A549 (cell line): ENCODE measurements at regions not wholly inside any gene's neighbourhood (a gene's known extent, or its start where the extent isn't known, plus 50 kb on each side); places are given as distances from the start of the nearest gene placed in this dataset.
A peak's percentile ranks its signal among the peaks of the same experiment; 100 is the strongest.

Experiments
- ATAC-seq, 2 experiments: fragments of 200-7000 bp in 1 of 2; fragments of >200 bp in 1 of 2; cut with Nextera tagmentation in 1 of 2; cut with Tn5 transposase in 1 of 2; 3 replicates each; pipeline versions ENCODE4 v1.8.0 to v1.9.1; 2018 to 2020; ENCODE audit warnings: mild to moderate bottlenecking in 1 of 2, moderate library complexity in 1 of 2
- CTCF ChIA-PET: fragments of 300-600 bp; sonication (Branson Sonifier 250); formaldehyde crosslinking; extraction: SDS; loops from one replicate; lab custom pipeline; 2021; ENCODE audit warnings: antibody characterized with exemption, inconsistent platforms; lab: Yijun Ruan, JAX
- POLR2A ChIA-PET: fragments of 350-600 bp; formaldehyde crosslinking; extraction: SDS; loops from one replicate; lab custom pipeline; 2021; ENCODE audit warnings: antibody characterized with exemption, inconsistent platforms; lab: Yijun Ruan, JAX
- DNase-seq, 2 experiments: peaks; one replicate each; pipeline versions ENCODE4 v3.0.0 to v3.0.0-alpha.2; 2011 to 2016; ENCODE audit warnings: low read depth in 1 of 2, low spot score in 1 of 2
- FAIRE-seq: peaks from 2 replicates; lab custom pipeline; 2011; peaks lifted over from hg19 to GRCh38; lab: Jason Lieb, UNC
- H3K27ac ChIP-seq, 2 experiments: fragments of >200 bp; sonication (Bioruptor Twin); formaldehyde crosslinking; 3 replicates each; pipeline ENCODE4 v1.5.1; 2016 to 2017
- H3K4me1 ChIP-seq: fragments of >200 bp; sonication (Bioruptor Twin); formaldehyde crosslinking; 3 replicates; pipeline ENCODE4 v1.6.1; 2016
- H3K4me2 ChIP-seq: fragments of >200 bp; sonication (Bioruptor Twin); formaldehyde crosslinking; 3 replicates; pipeline ENCODE4 v1.6.1; 2016
- H3K4me3 ChIP-seq: fragments of >200 bp; sonication (Bioruptor Twin); formaldehyde crosslinking; 3 replicates; pipeline ENCODE4 v1.5.1; 2016
- H3K9me3 ChIP-seq: fragments of >200 bp; sonication (Bioruptor Twin); formaldehyde crosslinking; 3 replicates; pipeline ENCODE4 v1.6.1; 2016
- CBX2 ChIP-seq: fragments of 200-600 bp; sonication (generic); IDR thresholded peaks from 2 replicates; pipeline ENCODE4 v1.6.1; 2016; ENCODE audit warnings: low read depth, mild to moderate bottlenecking, borderline replicate concordance
- CHD2 ChIP-seq: fragments of 150-350 bp; IDR thresholded peaks from 2 replicates; pipeline ENCODE4 v1.6.1; 2014; ENCODE audit warnings: low read length; ENCODE audit not compliant: partially characterized antibody
- ESRRA ChIP-seq: fragments of 150-350 bp; IDR thresholded peaks from 2 replicates; pipeline ENCODE4 v1.6.1; 2014; ENCODE audit warnings: mild to moderate bottlenecking, low read length, borderline replicate concordance
- FOSB ChIP-seq: fragments of 250-450 bp; sonication (Bioruptor Pico); IDR thresholded peaks from 2 replicates; pipeline ENCODE4 v1.5.0; 2020; ENCODE audit warnings: mild to moderate bottlenecking, moderate library complexity
- JUNB ChIP-seq: fragments of >200 bp; sonication (Bioruptor Twin); formaldehyde crosslinking; IDR thresholded peaks from 2 replicates; pipeline ENCODE4 v1.6.1; 2016
- KDM5A ChIP-seq: fragments of 200-600 bp; sonication (generic); IDR thresholded peaks from 2 replicates; pipeline ENCODE4 v1.6.1; 2016; ENCODE audit warnings: antibody characterized with exemption, mild to moderate bottlenecking
- MAFK ChIP-seq: fragments of 450-650 bp; IDR thresholded peaks from 2 replicates; pipeline ENCODE4 v1.6.1; 2014; ENCODE audit not compliant: partially characterized antibody
- MAZ ChIP-seq: fragments of 150-350 bp; IDR thresholded peaks from 2 replicates; pipeline ENCODE4 v1.6.1; 2014; ENCODE audit warnings: antibody characterized with exemption, low read depth, low read length, borderline replicate concordance
- NR3C1 ChIP-seq: fragments of >200 bp; sonication (Bioruptor Twin); formaldehyde crosslinking; IDR thresholded peaks from 3 replicates; pipeline ENCODE4 v1.6.1; 2017
- RARB ChIP-seq: fragments of 250-450 bp; sonication (Bioruptor Pico); IDR thresholded peaks from 2 replicates; pipeline ENCODE4 v1.8.0; 2021; ENCODE audit warnings: mild to moderate bottlenecking, moderate library complexity
- RFX5 ChIP-seq: fragments of 450-650 bp; IDR thresholded peaks from 2 replicates; pipeline ENCODE4 v1.7.1; 2014; ENCODE audit warnings: antibody characterized with exemption, mild to moderate bottlenecking, moderate library complexity
- RNF2 ChIP-seq: fragments of 200-600 bp; sonication (generic); IDR thresholded peaks from 2 replicates; pipeline ENCODE4 v1.6.1; 2016; ENCODE audit warnings: low read depth, mild to moderate bottlenecking, antibody characterized with exemption, moderate library complexity, borderline replicate concordance
- TFCP2L1 ChIP-seq: fragments of 250-450 bp; sonication (Bioruptor Pico); IDR thresholded peaks from 2 replicates; pipeline ENCODE4 v1.5.0; 2021; ENCODE audit warnings: mild to moderate bottlenecking
- ZC3H11A ChIP-seq: fragments of 450-650 bp; IDR thresholded peaks from 2 replicates; pipeline ENCODE4 v1.6.1; 2014; ENCODE audit warnings: antibody characterized with exemption, mild to moderate bottlenecking
- ZFP36 ChIP-seq: fragments of 450-650 bp; IDR thresholded peaks from 2 replicates; pipeline ENCODE4 v1.6.1; 2014; ENCODE audit warnings: borderline replicate concordance; ENCODE audit not compliant: partially characterized antibody
- ZNF302 ChIP-seq: fragments of 250-450 bp; sonication (Bioruptor Pico); IDR thresholded peaks from 2 replicates; pipeline ENCODE4 v1.9.0; 2021; ENCODE audit warnings: inconsistent platforms, mild to moderate bottlenecking, moderate library complexity
- ZSCAN20 ChIP-seq: fragments of 250-450 bp; sonication (Bioruptor Pico); IDR thresholded peaks from 2 replicates; pipeline ENCODE4 v1.8.0; 2022; ENCODE audit warnings: mild to moderate bottlenecking, moderate library complexity
- WGBS: methylation state at CpG from one replicate; pipeline ENCODE4 v1.1.6; 2017; ENCODE audit errors: missing lambda C conversion rate; 5-methylcytosine and 5-hydroxymethylcytosine counted together
- TF ChIP-seq, protein P1 (sequence below): fragments of 150-350 bp; IDR thresholded peaks from 2 replicates; pipeline ENCODE4 v1.6.1; 2014; ENCODE audit warnings: low read depth, mild to moderate bottlenecking, low read length
- TF ChIP-seq, protein P2 (sequence below): fragments of 250-450 bp; sonication (Bioruptor Pico); IDR thresholded peaks from 2 replicates; pipeline ENCODE4 v1.5.0; 2021; ENCODE audit warnings: mild to moderate bottlenecking, moderate library complexity, borderline replicate concordance
- TF ChIP-seq, protein P3 (sequence below): fragments of 250-450 bp; sonication (Bioruptor Pico); IDR thresholded peaks from 2 replicates; pipeline ENCODE4 v1.5.0; 2020; ENCODE audit warnings: low read depth, mild to moderate bottlenecking, moderate library complexity
- TF ChIP-seq, protein P4 (sequence below): fragments of >200 bp; sonication (Bioruptor Twin); formaldehyde crosslinking; IDR thresholded peaks from 2 replicates; pipeline ENCODE4 v1.6.1; 2016
- TF ChIP-seq, protein P5 (sequence below): fragments of >200 bp; sonication (Bioruptor Twin); formaldehyde crosslinking; IDR thresholded peaks from 3 replicates; pipeline ENCODE4 v1.6.1; 2016
- TF ChIP-seq, protein P6 (sequence below): fragments of >200 bp; sonication (Bioruptor Twin); formaldehyde crosslinking; IDR thresholded peaks from 3 replicates; pipeline ENCODE4 v1.5.1; 2016

DNA sequence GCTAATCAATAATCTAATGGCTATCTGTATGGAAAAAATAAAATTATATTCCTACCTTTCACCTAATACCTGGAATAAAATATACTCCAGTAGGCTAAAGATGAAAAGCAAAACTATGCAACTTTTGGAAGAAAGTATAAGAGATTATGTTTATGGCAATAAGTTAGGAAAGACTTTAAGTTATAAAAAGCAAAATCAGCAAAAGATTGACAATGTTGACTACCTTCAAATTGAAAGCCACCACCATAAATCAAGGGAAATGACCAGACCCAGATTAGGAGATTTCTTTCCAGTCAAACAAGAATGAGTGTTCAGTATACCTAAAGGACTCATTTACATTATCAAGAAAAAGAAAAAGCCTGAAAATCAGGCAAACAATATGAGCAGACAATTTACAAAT is 159.1 kb upstream of the ZBED5 start:
- Histone ChIP-seq H3K4me3 (no peak overlapping the region), H3K27ac (no peak overlapping the region), H3K9me3 (no peaks in the 10 kb centered on the region), H3K4me1 (peaks cover 1% of the 10 kb centered on the region; the same call in 1 of the 3 replicates), H3K4me2 (no peak overlapping the region)
- ATAC-seq (no peak), DNase-seq (no peak), FAIRE-seq (no peak)
- TF ChIP-seq MAFK (peak; percentile 47), TFCP2L1 (no peak), ZNF302 (CRISPR knock-in tag) (no peak)
- ChIA-PET POLR2A (no interaction called here), CTCF (interaction anchor here (1.3 to 5.3 kb wide), 3 partner anchors 27 to 224 kb away, joined by 3 to 78 read pairs (median 20); no protein-coding TSS in a partner anchor)

DNA sequence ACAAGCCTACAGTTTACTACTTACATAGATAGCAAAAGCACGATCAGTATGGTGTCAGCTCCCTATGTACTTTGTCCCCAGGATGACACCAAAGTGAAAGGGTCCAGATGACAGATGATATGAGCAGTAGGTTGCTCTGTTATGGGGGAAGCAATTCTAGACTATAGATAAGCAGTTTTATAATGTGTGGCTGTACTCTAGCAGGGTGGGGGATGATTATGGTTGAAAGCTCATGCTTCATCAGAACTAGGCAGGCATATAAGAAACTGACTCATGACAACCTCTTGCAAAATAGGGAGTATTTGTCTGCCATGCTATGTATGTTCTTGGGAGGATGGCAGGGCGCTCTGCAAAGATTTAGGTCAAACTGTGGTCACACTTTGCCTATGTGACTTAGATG is 158.2 kb upstream of the ZBED5 start:
- TF ChIP-seq, protein P1, sequence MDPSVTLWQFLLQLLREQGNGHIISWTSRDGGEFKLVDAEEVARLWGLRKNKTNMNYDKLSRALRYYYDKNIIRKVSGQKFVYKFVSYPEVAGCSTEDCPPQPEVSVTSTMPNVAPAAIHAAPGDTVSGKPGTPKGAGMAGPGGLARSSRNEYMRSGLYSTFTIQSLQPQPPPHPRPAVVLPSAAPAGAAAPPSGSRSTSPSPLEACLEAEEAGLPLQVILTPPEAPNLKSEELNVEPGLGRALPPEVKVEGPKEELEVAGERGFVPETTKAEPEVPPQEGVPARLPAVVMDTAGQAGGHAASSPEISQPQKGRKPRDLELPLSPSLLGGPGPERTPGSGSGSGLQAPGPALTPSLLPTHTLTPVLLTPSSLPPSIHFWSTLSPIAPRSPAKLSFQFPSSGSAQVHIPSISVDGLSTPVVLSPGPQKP = no peak
- TF ChIP-seq ZC3H11A = no peak
- no peak for TF ChIP-seq CHD2
- H3K4me3 ChIP-seq = no peak overlapping the region
- ATAC-seq (no peak), FAIRE-seq (no peak), DNase-seq (no peak)
- ChIA-PET CTCF (interaction anchor here (0.9 to 2.0 kb wide), 4 partner anchors 12 to 772 kb away, joined by 3 to 12 read pairs (median 6); no protein-coding TSS in a partner anchor), POLR2A (interaction anchor here (0.8 kb wide), 1 partner anchor 207 kb away, joined by 3 read pairs; the partner anchor contains the start of gene EIF4G2)
- no peaks in the 10 kb centered on the region for H3K9me3 ChIP-seq
- no peak overlapping the region for H3K4me2 ChIP-seq
- 79% methylated on average over 2 of the region's 2 CpGs for WGBS
- no peak overlapping the region; a peak in 1 of 6 replicates for H3K27ac ChIP-seq
- peaks cover under 1% of the 10 kb centered on the region; the same call in 1 of the 3 replicates for H3K4me1 ChIP-seq

DNA sequence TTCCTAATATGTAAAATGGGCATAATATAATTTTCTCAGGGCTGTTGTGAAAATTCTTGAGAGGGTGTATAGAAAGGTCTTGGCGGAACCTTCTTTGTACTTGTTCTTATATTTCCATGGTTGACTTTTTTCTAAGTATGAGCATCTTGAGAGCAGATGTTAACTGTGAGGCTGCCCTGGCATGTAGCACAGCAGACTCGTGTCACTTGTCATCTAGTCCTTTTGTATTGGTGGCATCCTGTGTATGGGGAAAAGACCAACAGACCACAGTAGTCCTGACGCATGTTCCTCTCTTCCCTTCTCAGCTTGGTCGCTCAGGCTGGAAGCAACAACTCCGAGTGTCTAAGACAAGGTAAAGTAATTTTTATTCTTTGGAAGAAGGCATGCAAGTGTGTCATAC is 153.8 kb upstream of the ZBED5 start:
- H3K4me3 ChIP-seq = no peak overlapping the region
- FAIRE-seq (no peak), ATAC-seq (no peak), DNase-seq (no peak)
- POLR2A ChIA-PET = no interaction called here
- H3K4me2 ChIP-seq = no peak overlapping the region
- no peak for TF ChIP-seq MAZ
- no peak for TF ChIP-seq NR3C1
- no peak for TF ChIP-seq MAFK
- no peak for TF ChIP-seq JUNB
- TF ChIP-seq, protein P2, sequence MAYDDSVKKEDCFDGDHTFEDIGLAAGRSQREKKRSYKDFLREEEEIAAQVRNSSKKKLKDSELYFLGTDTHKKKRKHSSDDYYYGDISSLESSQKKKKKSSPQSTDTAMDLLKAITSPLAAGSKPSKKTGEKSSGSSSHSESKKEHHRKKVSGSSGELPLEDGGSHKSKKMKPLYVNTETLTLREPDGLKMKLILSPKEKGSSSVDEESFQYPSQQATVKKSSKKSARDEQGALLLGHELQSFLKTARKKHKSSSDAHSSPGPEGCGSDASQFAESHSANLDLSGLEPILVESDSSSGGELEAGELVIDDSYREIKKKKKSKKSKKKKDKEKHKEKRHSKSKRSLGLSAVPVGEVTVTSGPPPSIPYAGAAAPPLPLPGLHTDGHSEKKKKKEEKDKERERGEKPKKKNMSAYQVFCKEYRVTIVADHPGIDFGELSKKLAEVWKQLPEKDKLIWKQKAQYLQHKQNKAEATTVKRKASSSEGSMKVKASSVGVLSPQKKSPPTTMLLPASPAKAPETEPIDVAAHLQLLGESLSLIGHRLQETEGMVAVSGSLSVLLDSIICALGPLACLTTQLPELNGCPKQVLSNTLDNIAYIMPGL (CRISPR knock-in tag) = no peak
- no peak for TF ChIP-seq RARB
- TF ChIP-seq, protein P3, sequence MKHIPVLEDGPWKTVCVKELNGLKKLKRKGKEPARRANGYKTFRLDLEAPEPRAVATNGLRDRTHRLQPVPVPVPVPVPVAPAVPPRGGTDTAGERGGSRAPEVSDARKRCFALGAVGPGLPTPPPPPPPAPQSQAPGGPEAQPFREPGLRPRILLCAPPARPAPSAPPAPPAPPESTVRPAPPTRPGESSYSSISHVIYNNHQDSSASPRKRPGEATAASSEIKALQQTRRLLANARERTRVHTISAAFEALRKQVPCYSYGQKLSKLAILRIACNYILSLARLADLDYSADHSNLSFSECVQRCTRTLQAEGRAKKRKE (CRISPR knock-in tag) = no peak
- TF ChIP-seq, protein P4, sequence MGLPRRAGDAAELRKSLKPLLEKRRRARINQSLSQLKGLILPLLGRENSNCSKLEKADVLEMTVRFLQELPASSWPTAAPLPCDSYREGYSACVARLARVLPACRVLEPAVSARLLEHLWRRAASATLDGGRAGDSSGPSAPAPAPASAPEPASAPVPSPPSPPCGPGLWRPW = no peak
- TF ChIP-seq CBX2 = no peak
- no peak for TF ChIP-seq ESRRA
- TF ChIP-seq, protein P5, sequence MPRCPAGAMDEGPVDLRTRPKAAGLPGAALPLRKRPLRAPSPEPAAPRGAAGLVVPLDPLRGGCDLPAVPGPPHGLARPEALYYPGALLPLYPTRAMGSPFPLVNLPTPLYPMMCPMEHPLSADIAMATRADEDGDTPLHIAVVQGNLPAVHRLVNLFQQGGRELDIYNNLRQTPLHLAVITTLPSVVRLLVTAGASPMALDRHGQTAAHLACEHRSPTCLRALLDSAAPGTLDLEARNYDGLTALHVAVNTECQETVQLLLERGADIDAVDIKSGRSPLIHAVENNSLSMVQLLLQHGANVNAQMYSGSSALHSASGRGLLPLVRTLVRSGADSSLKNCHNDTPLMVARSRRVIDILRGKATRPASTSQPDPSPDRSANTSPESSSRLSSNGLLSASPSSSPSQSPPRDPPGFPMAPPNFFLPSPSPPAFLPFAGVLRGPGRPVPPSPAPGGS = no peak
- TF ChIP-seq ZSCAN20 = no peak
- TF ChIP-seq FOSB (CRISPR knock-in tag) = no peak
- TF ChIP-seq RFX5 = no peak
- no peak for TF ChIP-seq ZFP36
- TF ChIP-seq KDM5A = no peak
- TF ChIP-seq, protein P6, sequence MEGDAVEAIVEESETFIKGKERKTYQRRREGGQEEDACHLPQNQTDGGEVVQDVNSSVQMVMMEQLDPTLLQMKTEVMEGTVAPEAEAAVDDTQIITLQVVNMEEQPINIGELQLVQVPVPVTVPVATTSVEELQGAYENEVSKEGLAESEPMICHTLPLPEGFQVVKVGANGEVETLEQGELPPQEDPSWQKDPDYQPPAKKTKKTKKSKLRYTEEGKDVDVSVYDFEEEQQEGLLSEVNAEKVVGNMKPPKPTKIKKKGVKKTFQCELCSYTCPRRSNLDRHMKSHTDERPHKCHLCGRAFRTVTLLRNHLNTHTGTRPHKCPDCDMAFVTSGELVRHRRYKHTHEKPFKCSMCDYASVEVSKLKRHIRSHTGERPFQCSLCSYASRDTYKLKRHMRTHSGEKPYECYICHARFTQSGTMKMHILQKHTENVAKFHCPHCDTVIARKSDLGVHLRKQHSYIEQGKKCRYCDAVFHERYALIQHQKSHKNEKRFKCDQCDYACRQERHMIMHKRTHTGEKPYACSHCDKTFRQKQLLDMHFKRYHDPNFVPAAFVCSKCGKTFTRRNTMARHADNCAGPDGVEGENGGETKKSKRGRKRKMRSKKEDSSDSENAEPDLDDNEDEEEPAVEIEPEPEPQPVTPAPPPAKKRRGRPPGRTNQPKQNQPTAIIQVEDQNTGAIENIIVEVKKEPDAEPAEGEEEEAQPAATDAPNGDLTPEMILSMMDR = no peak
- TF ChIP-seq RNF2 = no peak
- H3K27ac ChIP-seq = no peak overlapping the region
- CTCF ChIA-PET = interaction anchor here (0.6 to 6.5 kb wide), 6 partner anchors 9 to 221 kb away, joined by 3 to 47 read pairs (median 12); no protein-coding TSS in a partner anchor
- WGBS = 81% methylated on average over 5 of the region's 5 CpGs
- peaks cover 13% of the 10 kb centered on the region; the same call in 2 of the 3 replicates for H3K4me1 ChIP-seq
- no peaks in the 10 kb centered on the region for H3K9me3 ChIP-seq
